Adrenal gland (tissue), 9 donors: ENCODE measurements at regions not wholly inside any gene's neighbourhood (a gene's known extent, or its start where the extent isn't known, plus 50 kb on each side); places are given as distances from the start of the nearest gene placed in this dataset.

Source experiments
- DNase-seq, 7 donors: peaks; one replicate each; pipeline ENCODE4 v3.0.0-alpha.2; 2019 to 2020
- H3K27ac ChIP-seq, 5 donors: fragments of 200-600 bp; sonication (generic) in 4 of 5; 1 replicate in 3 of 5; 2 replicates in 2 of 5; pipeline versions ENCODE4 v1.5.1 to v1.8.0; 2016 to 2020; ENCODE audit warnings: mild to moderate bottlenecking in 1 of 5
- H3K27me3 ChIP-seq: fragments of 200-600 bp; 2 replicates; pipeline ENCODE4 v1.8.0; 2021
- H3K36me3 ChIP-seq, 2 donors: fragments of 200-600 bp; replicated peaks in 1 of 2; 1 replicate in 1 of 2; 2 replicates in 1 of 2; pipeline versions ENCODE4 v1.5.1 to v1.8.0; 2018 to 2022
- H3K4me1 ChIP-seq, 2 donors: fragments of 200-600 bp; replicated peaks in 1 of 2; 1 replicate in 1 of 2; 2 replicates in 1 of 2; pipeline versions ENCODE4 v1.5.1 to v1.8.0; 2018 to 2021
- H3K4me3 ChIP-seq, 4 donors: fragments of 200-600 bp; sonication (generic) in 3 of 4; one replicate each; pipeline ENCODE4 v1.5.1; 2016 to 2018
- H3K9me3 ChIP-seq, 3 donors: fragments of 200-600 bp; sonication (generic) in 1 of 3; replicated peaks in 1 of 3; 1 replicate in 2 of 3; 2 replicates in 1 of 3; pipeline versions ENCODE4 v1.5.1 to v1.8.0; 2016 to 2021
- CTCF ChIP-seq, 6 experiments: fragments of 450-650 bp in 4 of 6; fragments of 200-600 bp in 2 of 6; sonication (generic) in 1 of 6; IDR thresholded peaks; 1 replicate in 5 of 6; 2 replicates in 1 of 6; pipeline versions ENCODE4 v1.5.1 to v1.8.0; 2016 to 2021; ENCODE audit warnings: antibody characterized with exemption in 6 of 6, mild to moderate bottlenecking in 2 of 6, moderate library complexity in 1 of 6
- POLR2A ChIP-seq, 2 donors: fragments of 450-650 bp; IDR thresholded peaks; one replicate each; pipeline ENCODE4 v1.6.1; 2017; ENCODE audit warnings: antibody characterized with exemption in 2 of 2, mild to moderate bottlenecking in 2 of 2, moderate library complexity in 1 of 2
- WGBS, 4 donors: extraction: QIAGEN DNeasy Blood & Tissue Kit in 2 of 4; methylation state at CpG; one replicate each; pipeline versions ENCODE4 v1.1.5 to v1.1.7; 2013 to 2017; 5-methylcytosine and 5-hydroxymethylcytosine counted together
- intact Hi-C, 2 donors: fragments of 100-400 bp; cut with DNase I; formaldehyde crosslinking; loops; one replicate each; pipeline versions ENCODE4 v1.14.1 to v1.15.0; 2022 to 2023
- donor health status: healthy with polysubstance abuse.
- donor health status: Bipolar disorder and iron deficiency.
- donor health status: DM: yes; HTN: yes; CAD: no.
- donor health status: DM: no; HTN: no; CAD: no.
- donor health status: DM: no; HTN: no; CAD: no.

DNA sequence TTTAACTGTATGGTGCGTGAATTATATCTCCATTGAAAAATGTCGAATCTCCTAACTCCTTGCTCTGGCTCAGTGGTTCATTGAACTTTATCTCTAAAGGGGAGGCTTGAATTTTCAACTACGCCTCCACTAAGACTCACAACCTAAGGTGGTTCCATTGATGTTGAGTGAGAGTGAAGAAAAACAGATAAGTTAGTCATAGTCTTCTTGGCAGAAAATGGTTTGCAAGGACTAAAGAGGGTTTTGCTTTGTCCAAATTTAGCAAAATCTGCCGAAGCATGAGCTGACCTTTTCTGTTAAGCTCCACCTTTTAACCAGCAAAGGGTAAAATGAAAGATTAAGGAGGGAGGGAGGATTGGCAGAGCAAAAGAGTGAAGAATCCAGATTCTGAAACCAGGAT is 290.2 kb upstream of the SPTLC3 start:
- H3K27ac ChIP-seq = no peak overlapping the region
- no peaks in the 10 kb centered on the region for H3K27me3 ChIP-seq
- TF ChIP-seq CTCF (IDR thresholded peaks at IDR 0.05) (no peak), POLR2A (IDR thresholded peaks at IDR 0.05) (no peak)
- H3K9me3 ChIP-seq = no peaks in the 10 kb centered on the region
- H3K4me3 ChIP-seq = no peak overlapping the region
- H3K36me3 ChIP-seq = no peaks in the 10 kb centered on the region
- intact Hi-C loops = no loop called here
- DNase-seq = no peak
- H3K4me1 ChIP-seq = no peaks in the 10 kb centered on the region
- 60 to 70% (median 64%) methylated on average over 4 of the region's 4 CpGs for WGBS, 4 donors

DNA sequence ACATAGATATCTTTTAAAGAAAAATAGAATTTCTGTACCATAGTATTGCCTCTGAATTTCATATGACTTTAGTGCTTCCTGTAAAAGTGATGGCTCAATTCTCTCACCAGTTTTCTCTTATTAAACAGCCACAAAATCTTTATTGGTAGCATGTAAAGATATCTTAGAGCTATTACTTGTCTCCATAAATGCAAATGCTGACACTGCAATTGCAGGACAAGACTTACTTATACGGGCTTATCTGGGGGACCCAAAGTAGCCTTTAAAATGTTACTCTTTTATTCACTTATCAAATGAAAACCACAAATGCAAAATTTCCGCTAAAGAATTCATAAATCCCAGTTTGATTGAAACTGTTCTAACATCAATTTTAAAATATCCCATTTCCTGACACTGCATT is 287.1 kb upstream of the SPTLC3 start:
- no peak for DNase-seq
- H3K27me3 ChIP-seq = no peaks in the 10 kb centered on the region
- no peaks in the 10 kb centered on the region for H3K9me3 ChIP-seq
- TF ChIP-seq CTCF (IDR thresholded peaks at IDR 0.05) = no peak
- no peak for TF ChIP-seq POLR2A (IDR thresholded peaks at IDR 0.05)
- intact Hi-C loops = no loop called here
- 46 to 64% (median 59%) methylated on average over 2 of the region's 2 CpGs for WGBS, 4 donors
- no peaks in the 10 kb centered on the region for H3K4me1 ChIP-seq
- no peak overlapping the region for H3K4me3 ChIP-seq
- H3K36me3 ChIP-seq = no peaks in the 10 kb centered on the region
- H3K27ac ChIP-seq = no peak overlapping the region

GRCh38 chr20:12722091-12722490 is 286.7 kb upstream of the SPTLC3 start:
- no peak overlapping the region for H3K4me3 ChIP-seq
- DNase-seq = no peak
- H3K4me1 ChIP-seq = no peaks in the 10 kb centered on the region
- intact Hi-C loops = no loop called here
- H3K27ac ChIP-seq = no peak overlapping the region
- WGBS, 4 donors = 72 to 100% (median 86%) methylated on average over 1 of the region's 1 CpG
- TF ChIP-seq POLR2A (IDR thresholded peaks at IDR 0.05) = no peak
- TF ChIP-seq CTCF (IDR thresholded peaks at IDR 0.05) = no peak
- no peaks in the 10 kb centered on the region for H3K27me3 ChIP-seq
- H3K9me3 ChIP-seq = no peaks in the 10 kb centered on the region
- H3K36me3 ChIP-seq = no peaks in the 10 kb centered on the region

DNA sequence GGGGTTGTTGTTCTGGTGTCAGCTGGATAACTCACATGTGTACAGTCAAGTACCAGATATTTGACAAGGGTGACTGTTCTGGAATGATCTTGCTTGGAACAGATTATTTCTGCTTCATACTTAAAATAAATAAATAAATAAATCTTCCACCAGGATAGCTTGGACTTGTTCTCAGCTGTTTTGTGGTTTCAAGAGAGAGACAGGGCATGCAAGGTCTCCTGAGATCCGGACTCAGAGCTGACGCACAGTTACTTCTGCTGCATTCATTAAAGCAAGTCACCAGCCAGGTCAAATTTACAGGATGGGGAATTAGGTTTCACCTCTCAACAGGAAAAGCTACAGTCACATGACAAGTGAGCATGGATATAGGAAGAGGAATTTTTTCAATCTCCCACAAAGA is 285.0 kb upstream of the SPTLC3 start:
- Histone ChIP-seq H3K27ac (no peak overlapping the region), H3K27me3 (no peaks in the 10 kb centered on the region), H3K36me3 (no peaks in the 10 kb centered on the region), H3K4me1 (no peaks in the 10 kb centered on the region), H3K4me3 (no peak overlapping the region), H3K9me3 (no peaks in the 10 kb centered on the region)
- DNase-seq = no peak
- no peak for TF ChIP-seq CTCF (IDR thresholded peaks at IDR 0.05)
- TF ChIP-seq POLR2A (IDR thresholded peaks at IDR 0.05) = no peak
- WGBS, 4 donors = 76 to 91% (median 88%) methylated on average over 2 of the region's 2 CpGs
- intact Hi-C loops = no loop called here
